ENCODE measurements at regions not wholly inside any gene's neighbourhood (a gene's known extent, or its start where the extent isn't known, plus 50 kb on each side); places are given as distances from the start of the nearest gene placed in this dataset.
A peak's percentile ranks its signal among the peaks of the same experiment; 100 is the strongest.

- no peak for DNase-seq
These were observed 1837.7 kb downstream of the TP53TG3F start for GRCh38 chr16:35296962-35297653.

GRCh38 chr16:35298460-35299243 lies 1839.2 kb downstream of the TP53TG3F start:
- no peak for DNase-seq

- DNase-seq = peak; percentile 1
These were observed 1843.4 kb downstream of the TP53TG3F start for GRCh38 chr16:35302859-35303258.

- DNase-seq = no peak
These were observed 1846.1 kb downstream of the TP53TG3F start for GRCh38 chr16:35305476-35305875.

GRCh38 chr16:35306915-35307314 lies 1847.5 kb downstream of the TP53TG3F start:
- DNase-seq = peak; percentile 0

GRCh38 chr16:35308674-35309073 lies 1849.3 kb downstream of the TP53TG3F start:
- no peak for DNase-seq

GRCh38 chr16:35310999-35311398 lies 1851.6 kb downstream of the TP53TG3F start:
- no peak for DNase-seq

- DNase-seq = no peak
These were observed 1852.1 kb downstream of the TP53TG3F start for GRCh38 chr16:35311475-35311874.

- DNase-seq = no peak
These were observed 1854.9 kb downstream of the TP53TG3F start for GRCh38 chr16:35314298-35314697.

GRCh38 chr16:35319536-35320192 lies 1860.3 kb downstream of the TP53TG3F start:
- no peak for DNase-seq

- no peak for DNase-seq
These were observed 1866.5 kb downstream of the TP53TG3F start for GRCh38 chr16:35325936-35326335.

- DNase-seq = peak; percentile 1
These were observed 1879.9 kb downstream of the TP53TG3F start for GRCh38 chr16:35339337-35339736.

GRCh38 chr16:35342012-35342411 lies 1882.6 kb downstream of the TP53TG3F start:
- no peak for DNase-seq

- DNase-seq = no peak
These were observed 1884.8 kb downstream of the TP53TG3F start for GRCh38 chr16:35344012-35344762.

- no peak for DNase-seq
These were observed 1893.0 kb downstream of the TP53TG3F start for GRCh38 chr16:35352431-35352830.

GRCh38 chr16:35363510-35363909 lies 1904.1 kb downstream of the TP53TG3F start:
- DNase-seq = no peak

- DNase-seq = no peak
These were observed 1904.9 kb downstream of the TP53TG3F start for GRCh38 chr16:35364263-35364662.

- DNase-seq = no peak
These were observed 1906.3 kb downstream of the TP53TG3F start for GRCh38 chr16:35365675-35366074.

- no peak for DNase-seq
These were observed 1911.2 kb downstream of the TP53TG3F start for GRCh38 chr16:35370617-35371016.

- DNase-seq = no peak
These were observed 1917.7 kb downstream of the TP53TG3F start for GRCh38 chr16:35377142-35377541.

GRCh38 chr16:35386619-35387018 lies 1927.2 kb downstream of the TP53TG3F start:
- no peak for DNase-seq

- DNase-seq = peak; percentile 54
These were observed 1931.9 kb downstream of the TP53TG3F start for GRCh38 chr16:35391328-35391727.

- DNase-seq = no peak
These were observed 1938.8 kb downstream of the TP53TG3F start for GRCh38 chr16:35398180-35398579.

All from DMS53 (cell line).